Fibroblast of skin of back (primary cell): ENCODE measurements at regions not wholly inside any gene's neighbourhood (a gene's known extent, or its start where the extent isn't known, plus 50 kb on each side); places are given as distances from the start of the nearest gene placed in this dataset.
A peak's percentile ranks its signal among the peaks of the same experiment; 100 is the strongest.
"Not testable (repeated sequence)": the region's sequence is repeated elsewhere in the genome, so short reads cannot be mapped to it uniquely, and the experiment has no call there.

Source experiments
- DNase-seq: peaks from one replicate; pipeline ENCODE4 v3.0.0-alpha.2; 2013

GRCh38 chr3:88412346-88412745 lies 262.6 kb downstream of the C3orf38 start:
- peak; percentile 7 for DNase-seq

GRCh38 chr3:88416436-88416835 lies 266.7 kb downstream of the C3orf38 start:
- DNase-seq, result no peak

- no peak for DNase-seq
These were observed 268.5 kb downstream of the C3orf38 start for GRCh38 chr3:88418219-88418618.

- DNase-seq, result peak; percentile 5
These were observed 283.8 kb downstream of the C3orf38 start for GRCh38 chr3:88433568-88433967.

- DNase-seq, result no peak
These were observed 284.2 kb downstream of the C3orf38 start for GRCh38 chr3:88434001-88434400.

GRCh38 chr3:88440701-88441100 lies 290.9 kb downstream of the C3orf38 start:
- DNase-seq, result no peak

GRCh38 chr3:88443066-88443465 lies 293.3 kb downstream of the C3orf38 start:
- DNase-seq, result no peak

- DNase-seq, result no peak
These were observed 294.5 kb downstream of the C3orf38 start for GRCh38 chr3:88444251-88444650.

GRCh38 chr3:88452228-88452627 lies 302.5 kb downstream of the C3orf38 start:
- DNase-seq, result no peak

- DNase-seq, result no peak
These were observed 310.6 kb downstream of the C3orf38 start for GRCh38 chr3:88460369-88460768.

- no peak for DNase-seq
These were observed 312.5 kb downstream of the C3orf38 start for GRCh38 chr3:88462230-88462629.

GRCh38 chr3:88467191-88467590 lies 317.4 kb downstream of the C3orf38 start:
- DNase-seq, result no peak

- DNase-seq, result peak; percentile 4
These were observed 319.5 kb downstream of the C3orf38 start for GRCh38 chr3:88469216-88469615.

GRCh38 chr3:88478460-88478859 lies 328.7 kb downstream of the C3orf38 start:
- no peak for DNase-seq

GRCh38 chr3:88480822-88481221 lies 331.1 kb downstream of the C3orf38 start:
- DNase-seq, result peak; percentile 77

GRCh38 chr3:88485001-88485400 lies 335.2 kb downstream of the C3orf38 start:
- no peak for DNase-seq

GRCh38 chr3:88508818-88509217 lies 359.1 kb downstream of the C3orf38 start:
- not testable (repeated sequence) for DNase-seq

- DNase-seq, result no peak
These were observed 359.8 kb downstream of the C3orf38 start for GRCh38 chr3:88509582-88509981.

- DNase-seq, result no peak
These were observed 378.7 kb downstream of the C3orf38 start for GRCh38 chr3:88528494-88528893.

- no peak for DNase-seq
These were observed 384.8 kb downstream of the C3orf38 start for GRCh38 chr3:88534534-88534933.

- DNase-seq, result no peak
These were observed 385.8 kb downstream of the C3orf38 start for GRCh38 chr3:88535563-88535962.

- DNase-seq, result no peak
These were observed 393.2 kb downstream of the C3orf38 start for GRCh38 chr3:88542916-88543315.

GRCh38 chr3:88572450-88572849 lies 422.7 kb downstream of the C3orf38 start:
- DNase-seq, result no peak

- DNase-seq, result no peak
These were observed 423.7 kb downstream of the C3orf38 start for GRCh38 chr3:88573472-88573871.

- no peak for DNase-seq
These were observed 424.4 kb downstream of the C3orf38 start for GRCh38 chr3:88574146-88574545.

- DNase-seq, result no peak
These were observed 434.7 kb downstream of the C3orf38 start for GRCh38 chr3:88584451-88584850.
